ENCODE measurements at regions not wholly inside any gene's neighbourhood (a gene's known extent, or its start where the extent isn't known, plus 50 kb on each side); places are given as distances from the start of the nearest gene placed in this dataset.

DNA sequence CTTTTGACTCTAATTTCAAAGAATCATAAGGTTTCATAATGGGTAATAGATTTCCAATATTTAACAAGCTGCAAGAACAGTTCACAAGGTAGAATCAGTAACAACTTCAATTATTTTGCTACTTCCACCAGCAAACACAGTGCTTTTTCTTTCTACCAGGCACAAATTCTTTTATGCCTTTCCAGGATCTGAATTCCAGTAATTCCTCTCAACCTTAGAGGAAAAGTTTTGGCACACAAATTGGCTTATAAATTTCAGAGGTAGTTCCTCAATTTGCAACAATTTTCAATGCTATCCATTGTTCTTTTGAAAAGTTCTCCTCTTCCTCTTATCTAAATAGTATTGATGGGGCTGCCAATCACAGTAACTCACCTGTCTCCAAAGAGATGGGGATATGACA is 665.4 kb upstream of the PHF14 start:
- H3K36me3 Mint-ChIP-seq (ENCODE audit: insufficient read depth): no peaks in the 10 kb centered on the region
- no peak for DNase-seq (ENCODE audit: low spot score, unreplicated experiment)
- no peak overlapping the region for H3K4me3 Mint-ChIP-seq (ENCODE audit: low read depth)
- TF ChIP-seq, protein P1, sequence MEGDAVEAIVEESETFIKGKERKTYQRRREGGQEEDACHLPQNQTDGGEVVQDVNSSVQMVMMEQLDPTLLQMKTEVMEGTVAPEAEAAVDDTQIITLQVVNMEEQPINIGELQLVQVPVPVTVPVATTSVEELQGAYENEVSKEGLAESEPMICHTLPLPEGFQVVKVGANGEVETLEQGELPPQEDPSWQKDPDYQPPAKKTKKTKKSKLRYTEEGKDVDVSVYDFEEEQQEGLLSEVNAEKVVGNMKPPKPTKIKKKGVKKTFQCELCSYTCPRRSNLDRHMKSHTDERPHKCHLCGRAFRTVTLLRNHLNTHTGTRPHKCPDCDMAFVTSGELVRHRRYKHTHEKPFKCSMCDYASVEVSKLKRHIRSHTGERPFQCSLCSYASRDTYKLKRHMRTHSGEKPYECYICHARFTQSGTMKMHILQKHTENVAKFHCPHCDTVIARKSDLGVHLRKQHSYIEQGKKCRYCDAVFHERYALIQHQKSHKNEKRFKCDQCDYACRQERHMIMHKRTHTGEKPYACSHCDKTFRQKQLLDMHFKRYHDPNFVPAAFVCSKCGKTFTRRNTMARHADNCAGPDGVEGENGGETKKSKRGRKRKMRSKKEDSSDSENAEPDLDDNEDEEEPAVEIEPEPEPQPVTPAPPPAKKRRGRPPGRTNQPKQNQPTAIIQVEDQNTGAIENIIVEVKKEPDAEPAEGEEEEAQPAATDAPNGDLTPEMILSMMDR (IDR thresholded peaks at IDR 0.05; ENCODE audit: unreplicated experiment): no peak
- H3K9me3 Mint-ChIP-seq (ENCODE audit: low read depth): no peaks in the 10 kb centered on the region
- no peak overlapping the region for H3K27ac Mint-ChIP-seq
- peaks cover 2% of the 10 kb centered on the region for H3K4me1 Mint-ChIP-seq (ENCODE audit: low read depth)
- no peaks in the 10 kb centered on the region for H3K27me3 Mint-ChIP-seq

DNA sequence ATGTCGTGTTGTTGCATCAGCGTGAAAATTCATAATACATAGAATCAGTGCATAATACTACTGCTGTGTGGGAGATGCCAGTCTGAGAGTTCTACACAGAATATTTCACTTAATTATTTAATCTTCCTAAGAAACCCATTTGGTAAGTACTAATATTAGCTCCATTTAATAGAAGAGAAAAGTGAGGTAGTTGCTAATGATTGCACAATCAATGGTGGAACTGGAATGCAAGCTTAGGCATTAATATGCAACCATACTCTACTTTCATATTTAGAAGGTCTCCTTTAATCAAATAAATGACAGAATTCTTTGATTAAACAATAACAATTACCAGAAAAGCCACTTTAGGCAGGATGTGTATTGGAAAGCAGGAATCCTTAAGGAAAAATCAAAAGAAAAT is 660.7 kb upstream of the PHF14 start:
- Mint-ChIP-seq H3K4me3 (ENCODE audit: low read depth) (no peak overlapping the region), H3K36me3 (ENCODE audit: insufficient read depth) (no peaks in the 10 kb centered on the region), H3K4me1 (ENCODE audit: low read depth) (peaks cover 2% of the 10 kb centered on the region), H3K27ac (no peak overlapping the region), H3K27me3 (no peaks in the 10 kb centered on the region), H3K9me3 (ENCODE audit: low read depth) (peaks cover 3% of the 10 kb centered on the region)
- TF ChIP-seq, protein P1 (IDR thresholded peaks at IDR 0.05; ENCODE audit: unreplicated experiment): no peak
- no peak for DNase-seq (ENCODE audit: low spot score, unreplicated experiment)

DNA sequence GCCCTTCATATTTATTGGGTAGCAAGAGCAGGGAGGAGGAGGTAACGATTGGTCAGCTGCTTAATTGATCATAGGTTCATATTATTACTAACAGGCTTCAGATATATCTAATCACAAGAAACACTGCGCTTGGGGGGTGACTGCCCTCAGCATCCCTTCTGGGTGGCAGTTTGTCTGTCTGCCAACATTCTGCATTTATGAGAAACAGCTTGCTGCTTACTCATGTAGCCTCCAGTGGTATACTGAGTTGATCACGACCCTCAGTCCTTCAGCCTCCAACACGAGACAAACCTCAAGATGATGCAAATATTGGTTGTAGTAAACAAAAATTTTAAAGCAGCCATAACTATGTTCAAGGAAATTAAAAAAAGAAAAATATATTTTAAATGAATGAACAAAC is 657.8 kb upstream of the PHF14 start:
- H3K27me3 Mint-ChIP-seq: no peaks in the 10 kb centered on the region
- H3K27ac Mint-ChIP-seq: no peak overlapping the region
- H3K9me3 Mint-ChIP-seq (ENCODE audit: low read depth): peaks cover 8% of the 10 kb centered on the region
- TF ChIP-seq, protein P1 (IDR thresholded peaks at IDR 0.05; ENCODE audit: unreplicated experiment): no peak
- H3K36me3 Mint-ChIP-seq (ENCODE audit: insufficient read depth): no peaks in the 10 kb centered on the region
- no peaks in the 10 kb centered on the region for H3K4me1 Mint-ChIP-seq (ENCODE audit: low read depth)
- no peak overlapping the region for H3K4me3 Mint-ChIP-seq (ENCODE audit: low read depth)
- no peak for DNase-seq (ENCODE audit: low spot score, unreplicated experiment)

DNA sequence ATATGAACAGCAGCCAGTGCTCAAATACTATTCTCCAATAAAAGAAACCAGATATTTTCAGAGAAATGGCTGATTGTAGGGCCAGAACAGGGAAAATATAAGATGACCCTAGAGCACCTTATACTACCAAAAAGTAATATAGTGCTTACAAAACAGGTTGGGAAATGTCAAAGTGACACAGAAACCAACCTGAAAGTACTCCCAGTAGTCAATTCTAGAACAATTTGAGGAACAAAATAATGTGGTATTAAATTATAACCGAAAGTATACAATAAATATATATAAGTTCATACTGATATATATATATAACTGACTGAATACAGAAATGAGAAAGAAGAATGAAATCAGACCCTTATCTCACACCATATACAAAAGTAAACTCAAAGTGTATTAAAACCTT is 657.2 kb upstream of the PHF14 start:
- Mint-ChIP-seq H3K4me3 (ENCODE audit: low read depth) (no peak overlapping the region), H3K4me1 (ENCODE audit: low read depth) (no peaks in the 10 kb centered on the region), H3K27ac (no peak overlapping the region), H3K27me3 (no peaks in the 10 kb centered on the region), H3K9me3 (ENCODE audit: low read depth) (peaks cover 8% of the 10 kb centered on the region), H3K36me3 (ENCODE audit: insufficient read depth) (no peaks in the 10 kb centered on the region)
- TF ChIP-seq, protein P1 (IDR thresholded peaks at IDR 0.05; ENCODE audit: unreplicated experiment): no peak
- no peak for DNase-seq (ENCODE audit: low spot score, unreplicated experiment)

DNA sequence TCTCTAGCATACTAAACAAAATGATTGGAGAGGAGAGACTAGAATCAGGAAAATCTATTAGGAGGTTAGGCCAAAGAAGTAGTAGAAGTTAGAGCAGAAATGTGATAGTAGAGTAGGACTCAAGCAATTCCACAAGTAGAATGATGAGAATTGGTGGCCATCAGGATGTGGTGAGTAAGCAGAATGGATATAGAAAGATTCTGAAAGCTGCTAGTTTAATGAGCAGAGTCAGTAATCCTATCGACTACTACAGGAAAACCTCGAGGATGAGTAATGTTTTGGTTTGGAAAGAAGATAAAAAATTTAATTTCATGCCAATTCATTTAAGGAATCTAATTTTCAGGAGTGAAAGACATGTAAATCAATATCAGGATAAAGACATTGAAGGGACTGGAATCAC is 648.3 kb upstream of the PHF14 start:
- H3K4me3 Mint-ChIP-seq (ENCODE audit: low read depth): no peak overlapping the region
- H3K27ac Mint-ChIP-seq: no peak overlapping the region
- H3K4me1 Mint-ChIP-seq (ENCODE audit: low read depth): no peaks in the 10 kb centered on the region
- TF ChIP-seq, protein P1 (IDR thresholded peaks at IDR 0.05; ENCODE audit: unreplicated experiment): no peak
- H3K27me3 Mint-ChIP-seq: no peaks in the 10 kb centered on the region
- DNase-seq (ENCODE audit: low spot score, unreplicated experiment): no peak
- H3K9me3 Mint-ChIP-seq (ENCODE audit: low read depth): no peaks in the 10 kb centered on the region
- no peaks in the 10 kb centered on the region for H3K36me3 Mint-ChIP-seq (ENCODE audit: insufficient read depth)
